ENCODE measurements at regions not wholly inside any gene's neighbourhood (a gene's known extent, or its start where the extent isn't known, plus 50 kb on each side); places are given as distances from the start of the nearest gene placed in this dataset.

GRCh38 chr11:93268287-93269040 lies 62.1 kb upstream of the DEUP1 start:
- DNase-seq (ENCODE audit: insufficient read length, low spot score) (no peak), FAIRE-seq (no peak)
- TF ChIP-seq, protein P1, sequence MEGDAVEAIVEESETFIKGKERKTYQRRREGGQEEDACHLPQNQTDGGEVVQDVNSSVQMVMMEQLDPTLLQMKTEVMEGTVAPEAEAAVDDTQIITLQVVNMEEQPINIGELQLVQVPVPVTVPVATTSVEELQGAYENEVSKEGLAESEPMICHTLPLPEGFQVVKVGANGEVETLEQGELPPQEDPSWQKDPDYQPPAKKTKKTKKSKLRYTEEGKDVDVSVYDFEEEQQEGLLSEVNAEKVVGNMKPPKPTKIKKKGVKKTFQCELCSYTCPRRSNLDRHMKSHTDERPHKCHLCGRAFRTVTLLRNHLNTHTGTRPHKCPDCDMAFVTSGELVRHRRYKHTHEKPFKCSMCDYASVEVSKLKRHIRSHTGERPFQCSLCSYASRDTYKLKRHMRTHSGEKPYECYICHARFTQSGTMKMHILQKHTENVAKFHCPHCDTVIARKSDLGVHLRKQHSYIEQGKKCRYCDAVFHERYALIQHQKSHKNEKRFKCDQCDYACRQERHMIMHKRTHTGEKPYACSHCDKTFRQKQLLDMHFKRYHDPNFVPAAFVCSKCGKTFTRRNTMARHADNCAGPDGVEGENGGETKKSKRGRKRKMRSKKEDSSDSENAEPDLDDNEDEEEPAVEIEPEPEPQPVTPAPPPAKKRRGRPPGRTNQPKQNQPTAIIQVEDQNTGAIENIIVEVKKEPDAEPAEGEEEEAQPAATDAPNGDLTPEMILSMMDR (IDR thresholded peaks at IDR 0.05; ENCODE audit: insufficient read depth, missing control alignments) = no peak

DNA sequence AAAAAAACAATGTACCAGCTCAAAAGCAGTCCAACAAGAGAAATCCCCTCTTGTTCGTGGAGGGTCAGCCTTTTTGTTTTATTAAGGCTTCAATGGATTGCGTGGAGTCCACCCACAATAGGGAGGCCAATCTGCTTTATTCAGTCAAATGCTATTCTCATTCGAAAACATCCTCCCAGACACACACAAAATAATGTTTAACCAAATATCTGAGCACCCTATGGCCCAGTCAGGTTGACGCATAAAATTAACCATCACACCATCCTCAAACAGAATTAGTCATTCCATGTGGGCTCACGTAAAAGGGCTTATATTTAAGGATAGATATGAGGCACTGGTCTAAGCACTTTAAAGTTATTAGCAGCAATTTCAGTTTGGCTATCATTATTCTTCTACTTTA lies 58.9 kb upstream of the DEUP1 start:
- FAIRE-seq = no peak
- TF ChIP-seq, protein P1 (IDR thresholded peaks at IDR 0.05; ENCODE audit: insufficient read depth, missing control alignments) = no peak
- no peak for DNase-seq (ENCODE audit: insufficient read length, low spot score)

- TF ChIP-seq, protein P1 (IDR thresholded peaks at IDR 0.05; ENCODE audit: insufficient read depth, missing control alignments) = no peak
- FAIRE-seq = no peak
Observed at GRCh38 chr11:93274851-93275250, 55.7 kb upstream of the DEUP1 start.

GRCh38 chr11:93278976-93279375 lies 51.6 kb upstream of the DEUP1 start:
- FAIRE-seq (no peak), DNase-seq (ENCODE audit: insufficient read length, low spot score) (no peak)
- TF ChIP-seq, protein P1 (IDR thresholded peaks at IDR 0.05; ENCODE audit: insufficient read depth, missing control alignments) = no peak

More at GRCh38 chr11:93274851-93275250, 55.7 kb upstream of the DEUP1 start:
- DNase-seq (ENCODE audit: insufficient read length, low spot score) = no peak

GRCh38 chr11:93279851-93280347 lies 50.6 kb upstream of the DEUP1 start:
- TF ChIP-seq, protein P1 (IDR thresholded peaks at IDR 0.05; ENCODE audit: insufficient read depth, missing control alignments) = no peak
- peak; percentile 66 for FAIRE-seq
- no peak for DNase-seq (ENCODE audit: insufficient read length, low spot score)
